ENCODE measurements at regions not wholly inside any gene's neighbourhood (a gene's known extent, or its start where the extent isn't known, plus 50 kb on each side); places are given as distances from the start of the nearest gene placed in this dataset.

DNA sequence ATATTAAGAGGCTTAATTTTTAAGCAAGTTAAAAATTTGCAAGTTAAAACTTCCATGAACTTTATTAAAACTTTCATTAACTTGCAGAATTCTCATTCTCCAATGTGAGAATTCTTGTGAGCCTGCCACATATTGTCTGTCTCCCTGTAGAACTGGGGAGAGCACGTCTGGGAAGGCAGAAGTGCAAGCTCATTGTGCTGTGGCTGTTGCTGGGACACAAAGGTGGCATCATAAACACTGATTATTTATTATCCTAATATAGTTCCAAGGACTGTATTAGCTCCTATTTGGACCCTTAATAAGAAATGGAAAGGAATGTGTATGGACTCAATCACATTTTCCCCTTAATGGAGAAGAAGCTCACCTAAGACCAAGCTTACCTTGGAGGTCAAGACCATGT lies 68.7 kb upstream of the MROH9 start:
- TF ChIP-seq TAF1 (IDR thresholded peaks at IDR 0.05; ENCODE audit: borderline replicate concordance, low read depth, low read length), result no peak
- TF ChIP-seq POLR2A (IDR thresholded peaks at IDR 0.05; ENCODE audit: low read depth, low read length), result no peak
- TF ChIP-seq POLR2AphosphoS5 (IDR thresholded peaks at IDR 0.05; ENCODE audit: low read depth, low read length), result no peak

All from GM12892 (cell line).